ENCODE measurements at regions not wholly inside any gene's neighbourhood (a gene's known extent, or its start where the extent isn't known, plus 50 kb on each side); places are given as distances from the start of the nearest gene placed in this dataset.

DNA sequence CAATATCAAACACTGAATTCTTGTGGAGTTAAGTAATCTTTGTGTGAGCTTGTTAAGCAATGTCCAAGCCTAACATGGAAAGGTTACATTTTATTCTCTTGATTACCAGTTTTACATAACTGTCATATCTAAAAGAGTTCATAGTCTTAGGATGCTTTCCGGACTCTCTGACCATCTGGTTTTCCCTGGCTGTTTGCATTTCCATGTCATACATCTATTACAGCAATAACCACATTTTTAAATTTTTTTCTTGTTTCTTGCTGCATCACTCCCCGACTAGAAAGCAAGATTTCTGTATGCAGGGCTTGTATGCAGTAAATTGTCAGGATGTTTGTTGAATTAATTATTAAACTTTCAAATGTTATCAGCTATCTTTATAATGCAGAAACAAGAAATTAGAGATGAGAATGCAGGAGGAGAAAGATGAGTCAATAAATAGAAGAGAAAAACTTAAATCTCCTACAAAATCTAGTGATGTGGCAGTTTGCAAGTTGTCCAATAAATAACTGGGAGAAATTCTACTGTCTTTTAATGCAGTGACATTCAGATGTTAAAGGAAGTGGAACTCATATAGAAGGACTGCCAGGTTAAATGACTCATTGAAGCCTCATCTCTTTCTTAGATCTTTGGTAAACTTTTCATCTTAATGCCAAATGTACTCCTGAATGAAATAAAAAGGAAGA is 179.6 kb upstream of the SGCD start:
- TF ChIP-seq, protein P1, sequence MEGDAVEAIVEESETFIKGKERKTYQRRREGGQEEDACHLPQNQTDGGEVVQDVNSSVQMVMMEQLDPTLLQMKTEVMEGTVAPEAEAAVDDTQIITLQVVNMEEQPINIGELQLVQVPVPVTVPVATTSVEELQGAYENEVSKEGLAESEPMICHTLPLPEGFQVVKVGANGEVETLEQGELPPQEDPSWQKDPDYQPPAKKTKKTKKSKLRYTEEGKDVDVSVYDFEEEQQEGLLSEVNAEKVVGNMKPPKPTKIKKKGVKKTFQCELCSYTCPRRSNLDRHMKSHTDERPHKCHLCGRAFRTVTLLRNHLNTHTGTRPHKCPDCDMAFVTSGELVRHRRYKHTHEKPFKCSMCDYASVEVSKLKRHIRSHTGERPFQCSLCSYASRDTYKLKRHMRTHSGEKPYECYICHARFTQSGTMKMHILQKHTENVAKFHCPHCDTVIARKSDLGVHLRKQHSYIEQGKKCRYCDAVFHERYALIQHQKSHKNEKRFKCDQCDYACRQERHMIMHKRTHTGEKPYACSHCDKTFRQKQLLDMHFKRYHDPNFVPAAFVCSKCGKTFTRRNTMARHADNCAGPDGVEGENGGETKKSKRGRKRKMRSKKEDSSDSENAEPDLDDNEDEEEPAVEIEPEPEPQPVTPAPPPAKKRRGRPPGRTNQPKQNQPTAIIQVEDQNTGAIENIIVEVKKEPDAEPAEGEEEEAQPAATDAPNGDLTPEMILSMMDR (IDR thresholded peaks at IDR 0.05; ENCODE audit: insufficient read depth, low read depth, low read length), result no peak
- no peak for TF ChIP-seq EZH2 (IDR thresholded peaks at IDR 0.05; ENCODE audit: insufficient read depth, low read length)
- Histone ChIP-seq H2AFZ (ENCODE audit: low read depth, low read length) (no peak overlapping the region), H3K27me3 (ENCODE audit: insufficient read depth, low read length) (no peaks in the 10 kb centered on the region), H3K36me3 (ENCODE audit: insufficient read depth, low read length) (no peaks in the 10 kb centered on the region), H4K20me1 (ENCODE audit: insufficient read depth, low read length) (no peaks in the 10 kb centered on the region), H3K79me2 (ENCODE audit: insufficient read depth, low read length) (no peaks in the 10 kb centered on the region), H3K4me3 (ENCODE audit: insufficient read depth, low read depth, low read length) (no peak overlapping the region), H3K9ac (ENCODE audit: low read length) (no peak overlapping the region), H3K27ac (ENCODE audit: low read depth, low read length) (no peak overlapping the region), H3K4me1 (ENCODE audit: insufficient read depth, low read length) (peaks cover 8% of the 10 kb centered on the region), H3K9me3 (ENCODE audit: insufficient read depth, low read depth, low read length) (peaks cover 4% of the 10 kb centered on the region), H3K4me2 (ENCODE audit: low read length) (peak overlapping the region; percentile 51)
- peak; percentile 43 for FAIRE-seq
- DNase-seq (ENCODE audit: low read depth), result peak; percentile 75
- peaks cover 4% of the 10 kb centered on the region for H3K36me3 Mint-ChIP-seq (ENCODE audit: low read depth, unreplicated experiment)
- H3K4me1 Mint-ChIP-seq (ENCODE audit: low read depth, unreplicated experiment), result peaks cover 26% of the 10 kb centered on the region
- peak overlapping the region; percentile 21 for H3K27ac Mint-ChIP-seq (ENCODE audit: unreplicated experiment)
- peaks cover 8% of the 10 kb centered on the region for H3K9me3 Mint-ChIP-seq (ENCODE audit: unreplicated experiment)
- H3K4me3 Mint-ChIP-seq (ENCODE audit: unreplicated experiment), result no peak overlapping the region
- H3K27me3 Mint-ChIP-seq (ENCODE audit: low read depth, unreplicated experiment), result no peaks in the 10 kb centered on the region

DNA sequence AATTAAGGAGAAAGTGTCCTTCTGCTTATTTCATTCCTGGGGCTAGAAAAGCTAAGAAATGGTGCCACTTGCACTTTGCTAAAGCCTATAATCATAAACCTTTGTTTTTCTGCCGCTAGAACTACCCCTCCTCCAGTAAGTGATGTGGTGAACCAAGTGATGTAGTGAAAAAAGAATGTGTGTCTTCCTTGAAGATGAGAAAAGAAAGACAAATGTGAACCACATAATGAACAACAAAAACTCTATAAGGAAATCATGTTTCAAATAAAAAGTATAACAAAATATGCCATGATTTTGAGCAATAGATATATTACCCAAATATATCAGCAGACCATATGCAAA is 179.0 kb upstream of the SGCD start:
- Histone ChIP-seq H3K4me1 (ENCODE audit: insufficient read depth, low read length) (peaks cover 8% of the 10 kb centered on the region), H2AFZ (ENCODE audit: low read depth, low read length) (no peak overlapping the region), H3K9ac (ENCODE audit: low read length) (no peak overlapping the region), H4K20me1 (ENCODE audit: insufficient read depth, low read length) (no peaks in the 10 kb centered on the region), H3K27me3 (ENCODE audit: insufficient read depth, low read length) (no peaks in the 10 kb centered on the region), H3K79me2 (ENCODE audit: insufficient read depth, low read length) (no peaks in the 10 kb centered on the region), H3K4me3 (ENCODE audit: insufficient read depth, low read depth, low read length) (no peak overlapping the region), H3K9me3 (ENCODE audit: insufficient read depth, low read depth, low read length) (peaks cover 3% of the 10 kb centered on the region), H3K4me2 (ENCODE audit: low read length) (peak overlapping the region; percentile 51), H3K27ac (ENCODE audit: low read depth, low read length) (no peak overlapping the region), H3K36me3 (ENCODE audit: insufficient read depth, low read length) (no peaks in the 10 kb centered on the region)
- H3K4me1 Mint-ChIP-seq (ENCODE audit: low read depth, unreplicated experiment), result peaks cover 26% of the 10 kb centered on the region
- FAIRE-seq (no peak), DNase-seq (ENCODE audit: low read depth) (peak; percentile 36)
- H3K27me3 Mint-ChIP-seq (ENCODE audit: low read depth, unreplicated experiment), result no peaks in the 10 kb centered on the region
- H3K9me3 Mint-ChIP-seq (ENCODE audit: unreplicated experiment), result peaks cover 4% of the 10 kb centered on the region
- H3K36me3 Mint-ChIP-seq (ENCODE audit: low read depth, unreplicated experiment), result no peaks in the 10 kb centered on the region
- no peak for TF ChIP-seq EZH2 (IDR thresholded peaks at IDR 0.05; ENCODE audit: insufficient read depth, low read length)
- TF ChIP-seq, protein P1 (IDR thresholded peaks at IDR 0.05; ENCODE audit: insufficient read depth, low read depth, low read length), result no peak
- H3K27ac Mint-ChIP-seq (ENCODE audit: unreplicated experiment), result peak overlapping the region; percentile 21
- H3K4me3 Mint-ChIP-seq (ENCODE audit: unreplicated experiment), result no peak overlapping the region

DNA sequence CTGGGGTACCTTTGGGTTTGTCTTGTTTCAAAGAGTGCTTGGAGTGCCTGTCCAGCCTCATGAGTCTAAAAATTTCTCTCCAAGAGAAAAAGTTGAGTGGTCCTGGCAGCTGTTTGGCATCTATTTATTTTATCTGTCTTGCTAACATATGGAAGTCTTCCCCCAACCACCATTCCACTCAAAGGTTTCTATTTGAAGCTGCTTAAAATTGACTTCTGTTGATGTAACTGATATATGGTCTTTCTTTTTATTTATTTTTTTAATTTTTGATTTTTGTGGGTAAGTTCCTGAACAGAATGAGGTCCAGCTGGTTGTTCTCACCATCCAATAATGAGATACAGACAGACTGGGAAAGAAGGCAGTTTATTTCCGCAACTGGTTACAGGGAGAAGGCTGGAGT is 178.7 kb upstream of the SGCD start:
- Histone ChIP-seq H3K4me3 (ENCODE audit: insufficient read depth, low read depth, low read length) (no peak overlapping the region), H3K4me1 (ENCODE audit: insufficient read depth, low read length) (peaks cover 8% of the 10 kb centered on the region), H3K9ac (ENCODE audit: low read length) (no peak overlapping the region), H3K4me2 (ENCODE audit: low read length) (no peak overlapping the region), H3K79me2 (ENCODE audit: insufficient read depth, low read length) (no peaks in the 10 kb centered on the region), H3K9me3 (ENCODE audit: insufficient read depth, low read depth, low read length) (no peaks in the 10 kb centered on the region), H3K27me3 (ENCODE audit: insufficient read depth, low read length) (no peaks in the 10 kb centered on the region), H3K27ac (ENCODE audit: low read depth, low read length) (no peak overlapping the region), H4K20me1 (ENCODE audit: insufficient read depth, low read length) (no peaks in the 10 kb centered on the region), H2AFZ (ENCODE audit: low read depth, low read length) (no peak overlapping the region), H3K36me3 (ENCODE audit: insufficient read depth, low read length) (no peaks in the 10 kb centered on the region)
- DNase-seq (ENCODE audit: low read depth), result peak; percentile 23
- TF ChIP-seq, protein P1 (IDR thresholded peaks at IDR 0.05; ENCODE audit: insufficient read depth, low read depth, low read length), result no peak
- TF ChIP-seq EZH2 (IDR thresholded peaks at IDR 0.05; ENCODE audit: insufficient read depth, low read length), result no peak
- Mint-ChIP-seq H3K4me1 (ENCODE audit: low read depth, unreplicated experiment) (peaks cover 26% of the 10 kb centered on the region), H3K27me3 (ENCODE audit: low read depth, unreplicated experiment) (no peaks in the 10 kb centered on the region), H3K36me3 (ENCODE audit: low read depth, unreplicated experiment) (no peaks in the 10 kb centered on the region), H3K9me3 (ENCODE audit: unreplicated experiment) (peaks cover 4% of the 10 kb centered on the region), H3K27ac (ENCODE audit: unreplicated experiment) (peak overlapping the region; percentile 21), H3K4me3 (ENCODE audit: unreplicated experiment) (no peak overlapping the region)
- no peak for FAIRE-seq

All from astrocyte (in vitro differentiated cells and primary cell).